ENCODE measurements at regions not wholly inside any gene's neighbourhood (a gene's known extent, or its start where the extent isn't known, plus 50 kb on each side); places are given as distances from the start of the nearest gene placed in this dataset.
A peak's percentile ranks its signal among the peaks of the same experiment; 100 is the strongest.

- no peak for FAIRE-seq
Observed at GRCh38 chr4:18934197-18934596, 912.6 kb upstream of the LCORL start.

DNA sequence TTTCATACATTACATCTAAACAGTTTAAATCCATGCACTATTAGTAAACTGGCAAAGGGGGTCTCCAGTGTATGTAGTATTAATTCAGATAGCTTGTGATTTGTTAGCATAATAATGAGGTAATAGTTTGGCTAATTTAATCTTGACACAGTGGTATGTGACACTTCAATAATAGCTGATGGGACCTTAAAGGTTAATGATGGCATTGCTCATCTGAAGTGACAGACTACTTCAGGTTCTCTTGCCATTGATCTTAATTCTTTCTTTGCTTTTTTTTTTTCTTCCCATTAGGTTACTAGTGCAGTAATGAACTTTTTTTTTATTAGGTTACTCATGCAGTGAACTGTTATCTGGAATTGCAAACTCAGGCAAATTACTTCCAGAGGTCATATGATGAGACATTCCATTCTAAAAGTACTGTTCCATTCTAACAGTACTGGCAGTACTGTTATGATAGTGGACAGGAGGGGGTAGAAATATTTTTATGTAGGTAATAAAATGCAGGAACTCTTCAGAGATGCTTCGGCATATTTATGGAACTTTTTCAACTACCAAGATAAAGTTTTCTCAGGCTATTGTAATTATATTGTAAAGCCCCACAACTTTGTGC is 911.3 kb upstream of the LCORL start:
- FAIRE-seq: no peak

DNA sequence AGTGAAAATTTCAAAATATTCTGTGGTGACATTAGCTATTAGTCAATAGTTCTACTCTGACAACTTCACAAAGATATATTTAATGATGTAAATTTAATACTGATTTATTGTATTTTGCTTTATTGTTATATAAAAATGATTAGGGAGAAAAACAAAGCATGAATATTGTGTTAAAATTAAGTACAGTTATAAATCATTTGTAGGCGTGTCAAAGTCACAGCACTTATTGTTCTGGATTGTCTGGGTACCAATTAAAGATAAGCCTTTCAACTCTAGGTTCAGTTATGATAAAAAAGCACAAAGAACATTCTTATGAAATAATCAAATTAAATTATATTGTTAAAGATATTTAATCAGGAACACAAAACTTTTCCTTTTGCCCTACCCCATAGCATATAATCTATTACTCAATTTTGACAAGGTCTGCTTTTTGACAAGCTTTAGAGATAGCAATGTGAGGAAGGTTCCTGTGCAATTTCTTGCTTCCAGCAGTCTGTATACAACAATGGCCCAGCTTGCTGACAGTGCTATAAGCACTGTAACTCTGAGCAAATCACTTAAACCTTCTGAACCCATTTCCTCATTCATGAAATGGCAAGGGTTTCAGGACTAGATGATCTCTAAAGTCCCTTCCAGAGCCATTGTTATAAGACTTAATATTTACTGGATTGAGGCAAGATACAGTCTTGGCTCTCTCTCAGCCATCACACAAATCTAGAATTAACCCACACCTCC is 910.3 kb upstream of the LCORL start:
- FAIRE-seq: peak; percentile 53

GRCh38 chr4:18930487-18930886 is 908.9 kb upstream of the LCORL start:
- FAIRE-seq: no peak

DNA sequence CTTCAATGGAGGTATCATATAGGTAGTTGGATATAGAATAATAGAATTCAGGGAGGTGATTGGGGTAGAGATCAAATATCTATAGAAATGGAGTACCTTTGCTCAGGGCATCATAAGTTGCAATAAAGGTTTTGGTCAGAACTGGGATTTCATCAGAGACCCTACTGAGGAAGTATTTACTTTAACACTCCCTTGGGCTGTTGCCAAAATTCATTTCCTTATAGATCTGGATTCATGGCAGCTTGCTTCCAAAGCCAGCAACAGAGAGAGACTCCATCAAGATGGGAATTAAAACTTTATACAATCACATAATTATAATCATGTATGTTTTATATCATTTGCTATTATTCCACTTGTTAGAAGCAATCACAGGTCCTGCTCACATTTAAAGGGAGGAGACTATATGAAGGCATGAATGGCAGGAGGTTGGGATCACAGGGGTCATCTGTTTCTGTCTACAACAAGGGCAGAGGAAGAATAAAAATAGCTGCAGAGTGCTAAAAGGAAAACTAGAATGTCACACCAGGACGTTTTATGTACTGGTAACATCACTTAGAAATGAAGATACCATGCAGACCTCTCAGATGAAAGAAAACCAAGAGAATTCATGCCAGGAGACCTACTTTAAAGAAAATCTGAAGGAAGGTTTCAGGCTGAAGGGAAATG is 902.1 kb upstream of the LCORL start:
- FAIRE-seq: no peak

DNA sequence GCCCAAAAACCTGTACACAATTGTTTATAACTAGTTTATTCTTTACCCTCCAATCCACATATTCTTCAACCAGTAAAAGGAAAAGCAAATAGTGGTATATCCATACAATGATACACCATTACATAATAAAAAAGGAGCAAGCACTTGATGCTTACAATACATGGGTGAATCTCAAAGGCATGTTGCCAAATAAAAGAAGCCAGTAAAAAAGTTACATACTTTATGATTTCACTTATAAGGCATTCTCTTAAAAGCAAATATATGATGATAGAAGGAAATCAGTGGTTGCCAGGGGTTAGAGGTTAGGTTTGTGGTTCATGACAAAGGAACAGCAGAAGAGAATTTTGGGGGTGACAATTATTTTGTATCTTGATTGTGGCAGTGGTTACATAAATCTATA is 896.1 kb upstream of the LCORL start:
- FAIRE-seq: no peak

- FAIRE-seq: no peak
Observed at GRCh38 chr4:18914182-18914581, 892.6 kb upstream of the LCORL start.

DNA sequence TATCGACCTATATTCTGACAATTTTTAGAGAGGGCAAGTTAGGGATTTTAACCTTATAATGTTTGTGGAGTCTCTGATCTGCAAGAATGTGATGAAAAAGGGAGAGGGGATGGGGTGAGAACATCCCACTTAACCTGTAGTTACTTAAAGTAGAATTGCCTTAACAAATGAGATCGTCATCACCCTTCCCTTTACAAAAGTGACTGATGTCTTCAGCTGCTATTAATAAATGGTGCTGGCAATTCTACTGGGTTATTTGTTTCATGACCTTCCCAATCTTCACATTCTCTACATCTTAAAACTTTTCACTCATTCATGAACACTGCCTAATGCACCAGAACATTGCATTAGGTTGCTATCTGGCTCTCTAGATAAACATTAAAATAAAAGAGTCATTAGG is 873.4 kb upstream of the LCORL start:
- FAIRE-seq: no peak

DNA sequence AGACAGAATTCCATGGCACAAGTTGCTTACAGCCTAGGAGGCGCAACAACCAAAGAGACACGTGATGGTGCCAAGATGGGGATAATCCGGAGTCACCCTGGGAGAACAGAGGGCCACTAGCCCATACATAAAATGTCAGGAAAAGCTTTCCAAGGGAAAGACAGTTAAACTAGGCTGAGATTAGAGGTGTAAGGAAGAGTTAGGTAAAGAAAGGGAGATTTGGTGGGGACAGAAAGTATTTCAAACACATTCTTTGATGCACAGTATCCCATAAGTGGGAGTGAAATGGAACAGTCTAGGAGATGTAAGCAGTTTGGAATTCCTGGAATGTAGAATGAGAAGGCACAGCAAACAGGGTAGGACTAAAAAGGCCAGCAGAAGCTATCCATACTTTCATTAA is 860.9 kb upstream of the LCORL start:
- no peak for FAIRE-seq

DNA sequence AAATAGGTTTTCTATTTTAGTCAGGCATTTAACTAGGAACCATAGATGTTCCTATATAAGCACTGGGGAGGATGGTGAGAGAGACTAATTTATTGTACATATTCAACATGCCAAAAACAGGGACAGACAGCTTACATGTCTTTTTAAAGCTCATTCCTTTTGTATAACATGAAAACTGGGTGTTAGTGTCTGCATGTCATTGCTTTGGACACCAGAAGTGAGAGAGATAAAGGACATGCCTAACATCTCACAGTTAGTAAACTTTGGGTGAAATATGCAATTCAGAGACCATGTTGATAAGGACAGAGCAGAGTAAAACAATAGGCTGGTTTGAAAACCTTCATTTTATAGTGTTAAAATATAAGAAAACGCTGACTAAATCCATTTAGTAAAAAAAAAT is 860.0 kb upstream of the LCORL start:
- no peak for FAIRE-seq

DNA sequence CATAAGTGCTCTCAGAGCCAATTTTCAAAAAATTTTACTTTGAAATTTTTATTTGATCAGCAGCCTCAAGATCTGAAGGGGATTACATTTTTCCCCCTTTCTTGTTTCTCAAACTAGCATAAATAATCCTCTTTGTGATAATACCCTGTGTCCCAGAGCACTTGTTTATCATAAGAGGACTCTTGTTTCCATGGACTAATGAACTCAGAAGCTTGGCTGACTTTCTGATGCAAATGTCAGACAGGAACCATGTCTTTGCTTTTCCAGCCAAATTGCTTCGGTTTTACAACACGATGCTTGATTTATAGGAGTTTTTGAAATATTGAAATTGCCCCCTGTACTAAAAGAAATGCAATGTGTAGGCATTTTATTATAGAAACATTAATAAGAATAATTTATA is 859.3 kb upstream of the LCORL start:
- FAIRE-seq: no peak

- no peak for FAIRE-seq
Observed at GRCh38 chr4:18878561-18878960, 857.0 kb upstream of the LCORL start.

- no peak for FAIRE-seq
Observed at GRCh38 chr4:18869166-18869565, 847.6 kb upstream of the LCORL start.

DNA sequence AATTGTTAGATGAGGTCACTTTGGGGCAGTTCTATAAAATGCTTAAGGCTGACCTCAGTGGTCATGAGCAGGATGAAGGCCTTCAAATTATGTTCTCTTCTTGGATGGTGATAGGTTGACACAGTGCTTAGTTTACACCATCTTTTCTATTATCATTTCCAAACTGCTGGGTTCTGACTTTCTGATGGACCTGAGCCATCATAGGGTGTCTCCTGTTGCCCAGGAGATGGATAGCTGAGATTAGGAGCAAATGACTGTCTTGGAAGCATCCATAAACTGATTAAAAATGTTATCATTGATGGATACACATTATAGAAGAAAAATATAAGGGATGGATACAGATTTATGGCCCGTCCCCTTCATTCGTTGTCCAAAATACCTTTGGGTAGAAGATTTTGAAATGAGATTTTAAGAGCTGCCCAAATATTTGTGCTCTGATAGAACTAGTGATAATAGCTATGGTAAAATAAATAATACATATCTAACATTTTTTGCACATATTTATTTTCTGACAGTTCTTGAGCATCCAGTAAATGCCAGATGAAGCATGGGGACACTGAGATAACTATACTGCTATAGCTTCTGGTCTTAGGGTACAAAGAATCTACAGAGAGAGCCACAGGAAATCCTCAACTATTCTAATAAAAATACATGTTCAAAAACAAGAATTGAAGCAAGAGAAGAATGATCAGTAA is 839.4 kb upstream of the LCORL start:
- no peak for FAIRE-seq

DNA sequence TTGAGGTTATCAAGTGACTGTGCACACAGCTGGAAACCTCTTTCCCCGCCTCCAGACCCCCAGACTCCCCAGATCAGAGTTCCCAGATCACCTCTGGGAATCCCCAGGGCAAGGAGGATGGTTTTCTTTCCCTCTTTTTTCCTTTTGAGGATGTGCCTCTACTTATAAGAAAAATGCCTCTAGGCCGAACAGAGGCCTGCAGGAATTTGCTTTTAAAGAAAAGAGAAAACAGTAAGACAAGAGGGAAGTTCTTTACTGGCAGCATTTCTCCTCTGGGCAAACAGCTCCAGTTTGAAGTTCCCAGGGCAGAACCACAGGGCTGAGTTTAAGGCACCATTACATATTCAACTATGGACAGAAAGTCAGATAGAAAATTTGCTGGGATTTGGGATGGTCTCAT is 837.9 kb upstream of the LCORL start:
- FAIRE-seq: no peak

DNA sequence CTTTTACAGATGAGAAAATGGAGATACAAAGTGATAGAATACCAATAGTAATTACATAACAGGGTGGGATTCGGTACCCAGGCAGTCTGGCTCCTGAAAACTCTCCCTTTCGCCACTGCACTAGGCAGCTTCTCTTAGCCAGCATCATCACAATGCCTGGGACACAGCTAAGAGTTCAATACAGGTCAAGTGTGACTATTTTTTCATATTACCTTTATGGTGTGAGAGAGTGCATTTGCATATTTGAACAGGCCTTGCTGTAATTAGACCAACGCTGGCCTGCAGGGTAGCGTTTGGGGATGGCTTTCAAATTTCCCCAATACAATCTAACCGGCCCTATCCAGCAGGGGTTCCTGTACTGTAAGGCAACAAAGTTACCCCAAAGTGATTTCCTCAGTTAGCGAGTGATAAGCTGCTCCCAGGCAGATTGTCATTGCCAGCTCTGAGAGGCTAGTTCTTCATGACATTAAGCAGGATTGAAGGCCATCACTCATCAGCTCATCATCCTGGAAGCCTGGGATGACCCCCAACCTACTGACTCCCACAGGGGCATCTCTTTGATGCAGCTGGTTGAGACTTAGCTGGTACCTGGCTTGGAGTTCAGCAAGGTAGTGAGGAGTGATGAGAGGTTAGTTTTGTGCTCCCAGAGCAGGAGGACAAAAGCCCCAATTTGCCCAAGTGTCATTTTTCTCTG is 836.8 kb upstream of the LCORL start:
- FAIRE-seq: no peak

- FAIRE-seq: no peak
Observed at GRCh38 chr4:18850867-18851266, 829.3 kb upstream of the LCORL start.

- no peak for FAIRE-seq
Observed at GRCh38 chr4:18847249-18847890, 825.8 kb upstream of the LCORL start.

- no peak for FAIRE-seq
Observed at GRCh38 chr4:18846313-18846712, 824.8 kb upstream of the LCORL start.

DNA sequence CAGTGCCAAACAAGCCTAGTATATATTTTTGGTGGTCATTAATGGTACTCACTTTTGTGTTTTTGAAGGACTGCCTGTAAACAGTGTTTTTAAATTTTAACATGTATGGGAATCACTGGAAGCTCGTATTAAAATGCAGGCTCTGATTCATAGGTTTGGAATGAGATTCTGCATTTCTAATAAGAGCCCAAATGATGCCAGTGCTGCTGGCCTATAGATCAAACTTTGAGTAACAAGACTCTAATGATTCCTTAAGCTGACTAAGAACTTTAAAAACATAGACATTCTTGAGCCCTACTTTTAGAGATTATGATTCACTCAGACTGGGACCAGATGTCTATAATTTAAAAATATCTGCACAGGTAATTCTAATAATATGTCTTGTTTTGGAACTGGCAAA is 823.2 kb upstream of the LCORL start:
- FAIRE-seq: no peak

DNA sequence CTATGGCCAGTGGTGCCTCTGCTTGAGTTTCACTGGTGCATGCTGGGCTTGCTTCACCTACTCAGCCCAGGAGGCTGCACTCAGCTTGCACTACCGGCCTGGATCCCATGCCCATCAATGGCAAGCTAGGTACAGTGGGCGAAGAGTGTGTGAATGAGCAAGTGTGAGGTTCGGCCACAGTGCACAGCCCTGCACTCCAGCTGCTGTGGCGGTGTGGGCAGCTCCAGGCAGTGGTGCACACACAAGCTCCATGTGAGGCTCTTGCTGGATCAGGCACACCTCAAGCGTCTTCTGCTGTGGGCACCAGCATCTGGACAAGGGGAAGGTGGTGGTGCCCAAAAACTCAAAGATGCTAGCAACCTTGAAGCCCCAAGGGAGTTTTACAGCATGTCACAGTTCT is 820.9 kb upstream of the LCORL start:
- no peak for FAIRE-seq

- FAIRE-seq: no peak
Observed at GRCh38 chr4:18840481-18840880, 818.9 kb upstream of the LCORL start.

All from colon (tissue), 2 donors.